Liver (tissue), 3 donors: ENCODE measurements at regions not wholly inside any gene's neighbourhood (a gene's known extent, or its start where the extent isn't known, plus 50 kb on each side); places are given as distances from the start of the nearest gene placed in this dataset.

ENCODE experiments used
- CTCF ChIP-seq: fragments of 150-350 bp; IDR thresholded peaks from 2 replicates; pipeline ENCODE4 v1.5.1; 2017; ENCODE audit warnings: improper control_type of control experiment, low read depth, low read length; ENCODE audit not compliant: missing input control
- GABPA ChIP-seq, 2 donors: IDR thresholded peaks in 1 of 2; conservative IDR thresholded peaks in 1 of 2; 2 replicates each; pipeline ENCODE4 v1.6.1; 2016; ENCODE audit warnings: antibody characterized with exemption in 2 of 2, mild to moderate bottlenecking in 1 of 2, moderate library complexity in 1 of 2
- RAD21 ChIP-seq, 2 donors: IDR thresholded peaks; 2 replicates each; pipeline ENCODE4 v1.6.1; 2016; ENCODE audit warnings: antibody characterized with exemption in 2 of 2, mild to moderate bottlenecking in 2 of 2
- REST ChIP-seq: IDR thresholded peaks from 2 replicates; pipeline ENCODE4 v1.6.1; 2016; ENCODE audit warnings: antibody characterized with exemption, mild to moderate bottlenecking
- RXRA ChIP-seq, 2 donors: IDR thresholded peaks; 2 replicates each; pipeline ENCODE4 v1.6.1; 2017 to 2018; ENCODE audit warnings: antibody characterized with exemption in 2 of 2, mild to moderate bottlenecking in 1 of 2
- SP1 ChIP-seq: IDR thresholded peaks from 2 replicates; pipeline ENCODE4 v1.6.1; 2018; ENCODE audit warnings: antibody characterized with exemption, mild to moderate bottlenecking
- TAF1 ChIP-seq: conservative IDR thresholded peaks from 2 replicates; pipeline ENCODE4 v1.6.1; 2016; ENCODE audit warnings: antibody characterized with exemption, mild to moderate bottlenecking
- donor health status: healthy.
- donor health status: healthy.

GRCh38 chr18:60199505-60199904 is 173.1 kb downstream of the MC4R start:
- TF ChIP-seq CTCF: no peak
- no peak for TF ChIP-seq GABPA (IDR thresholded peaks at IDR 0.05 in 1 of 2, conservative IDR thresholded peaks at IDR 0.05 in 1 of 2)
- TF ChIP-seq TAF1: no peak
- TF ChIP-seq RAD21 (IDR thresholded peaks at IDR 0.05): no peak
- TF ChIP-seq RXRA (IDR thresholded peaks at IDR 0.05): no peak
- TF ChIP-seq SP1: no peak
- TF ChIP-seq REST: no peak
